A673 (cell line): ENCODE measurements at regions not wholly inside any gene's neighbourhood (a gene's known extent, or its start where the extent isn't known, plus 50 kb on each side); places are given as distances from the start of the nearest gene placed in this dataset.

ENCODE experiments used
- CTCF ChIP-seq: fragments of 300-800, 200-600 bp; sonication (generic); conservative IDR thresholded peaks from 2 replicates; pipeline ENCODE4 v1.5.1; 2017; ENCODE audit warnings: low read depth, mild to moderate bottlenecking, antibody characterized with exemption, low read length, moderate library complexity, mixed read lengths
- EZH2 ChIP-seq: fragments of 200-600 bp; sonication (generic); IDR thresholded peaks from 2 replicates; pipeline ENCODE4 v1.6.1; 2017; ENCODE audit warnings: borderline replicate concordance, low read depth, mild to moderate bottlenecking, mixed read lengths, antibody characterized with exemption, low read length; ENCODE audit not compliant: poor library complexity, severe bottlenecking

- TF ChIP-seq EZH2: no peak
- TF ChIP-seq CTCF: peak; percentile 51
Measured at GRCh38 chr1:181423301-181423918, 59.9 kb upstream of the CACNA1E start.
